ENCODE measurements at regions not wholly inside any gene's neighbourhood (a gene's known extent, or its start where the extent isn't known, plus 50 kb on each side); places are given as distances from the start of the nearest gene placed in this dataset.

DNA sequence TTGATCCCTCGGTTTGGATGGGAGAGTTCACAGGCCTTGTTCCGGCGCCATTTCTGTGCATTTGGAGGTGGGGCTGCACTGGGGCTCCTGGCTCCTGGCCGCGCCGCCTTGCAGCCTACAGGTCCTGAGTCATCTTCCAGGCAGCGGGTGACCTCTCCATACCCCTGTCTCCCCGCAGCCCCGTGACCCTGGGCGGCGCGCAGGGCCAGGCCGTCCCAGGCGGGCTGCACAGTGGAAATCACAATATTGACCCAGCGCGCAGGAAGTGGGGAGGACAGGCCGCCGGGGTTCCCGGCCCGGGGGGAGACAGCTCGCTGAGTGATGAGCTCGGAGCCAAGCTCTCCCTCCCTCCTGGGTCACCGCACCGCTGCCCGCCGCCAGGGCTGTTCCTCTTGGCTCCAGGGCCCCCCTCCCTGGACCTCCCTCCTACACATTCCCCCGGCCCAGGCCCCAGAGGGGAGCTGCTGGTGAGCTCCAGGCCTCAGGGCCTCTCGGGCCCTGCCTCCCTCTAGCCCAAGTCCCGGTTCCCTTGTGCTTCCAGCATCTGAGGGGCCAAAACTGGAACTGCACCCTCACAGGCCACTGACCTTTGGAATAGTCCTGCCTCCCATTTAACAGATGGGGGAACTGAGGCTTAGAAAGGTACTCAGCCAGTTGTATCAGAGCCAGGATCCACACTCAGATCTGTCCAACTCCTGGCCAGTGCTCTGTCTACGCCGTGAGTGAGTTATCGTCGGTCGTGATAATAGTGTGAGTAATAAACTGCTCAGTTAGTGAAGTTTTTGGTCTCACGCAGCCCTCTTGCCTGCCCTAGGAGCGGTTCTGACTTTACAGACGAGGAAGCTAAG lies 142.9 kb upstream of the WNT4 start:
- TF ChIP-seq, protein P1, sequence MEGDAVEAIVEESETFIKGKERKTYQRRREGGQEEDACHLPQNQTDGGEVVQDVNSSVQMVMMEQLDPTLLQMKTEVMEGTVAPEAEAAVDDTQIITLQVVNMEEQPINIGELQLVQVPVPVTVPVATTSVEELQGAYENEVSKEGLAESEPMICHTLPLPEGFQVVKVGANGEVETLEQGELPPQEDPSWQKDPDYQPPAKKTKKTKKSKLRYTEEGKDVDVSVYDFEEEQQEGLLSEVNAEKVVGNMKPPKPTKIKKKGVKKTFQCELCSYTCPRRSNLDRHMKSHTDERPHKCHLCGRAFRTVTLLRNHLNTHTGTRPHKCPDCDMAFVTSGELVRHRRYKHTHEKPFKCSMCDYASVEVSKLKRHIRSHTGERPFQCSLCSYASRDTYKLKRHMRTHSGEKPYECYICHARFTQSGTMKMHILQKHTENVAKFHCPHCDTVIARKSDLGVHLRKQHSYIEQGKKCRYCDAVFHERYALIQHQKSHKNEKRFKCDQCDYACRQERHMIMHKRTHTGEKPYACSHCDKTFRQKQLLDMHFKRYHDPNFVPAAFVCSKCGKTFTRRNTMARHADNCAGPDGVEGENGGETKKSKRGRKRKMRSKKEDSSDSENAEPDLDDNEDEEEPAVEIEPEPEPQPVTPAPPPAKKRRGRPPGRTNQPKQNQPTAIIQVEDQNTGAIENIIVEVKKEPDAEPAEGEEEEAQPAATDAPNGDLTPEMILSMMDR (conservative IDR thresholded peaks at IDR 0.05): no peak
- no peak for TF ChIP-seq EZH2 (IDR thresholded peaks at IDR 0.05; ENCODE audit: low read depth)

All from PC-9 (cell line).